ENCODE measurements at regions not wholly inside any gene's neighbourhood (a gene's known extent, or its start where the extent isn't known, plus 50 kb on each side); places are given as distances from the start of the nearest gene placed in this dataset.
"Not testable (repeated sequence)": the region's sequence is repeated elsewhere in the genome, so short reads cannot be mapped to it uniquely, and the experiment has no call there.

DNA sequence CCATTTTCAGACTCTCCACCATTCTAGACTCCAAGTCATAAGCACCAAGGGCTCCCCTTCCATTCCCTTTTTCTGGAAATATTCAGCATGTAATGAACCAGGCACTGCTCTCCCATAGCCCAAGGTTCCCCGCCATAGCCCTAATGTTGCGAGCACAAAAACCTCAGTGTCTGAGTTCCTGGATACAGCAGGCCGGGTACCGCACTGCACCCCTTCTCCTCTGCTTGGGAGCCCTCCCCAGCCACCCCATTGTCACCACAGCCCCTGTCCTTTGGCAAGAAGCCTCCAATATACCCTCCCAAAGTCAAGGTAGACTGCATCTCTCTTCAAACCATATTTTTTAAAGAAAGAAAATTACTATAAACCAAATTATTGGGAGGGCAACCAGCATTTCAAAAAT is 1341.1 kb downstream of the BRD1 start:
- H3K9me3 ChIP-seq (ENCODE audit: low read depth): no peaks in the 10 kb centered on the region
- H3K27ac ChIP-seq: no peak overlapping the region
- no peak overlapping the region for H3K4me3 ChIP-seq
- H3K36me3 ChIP-seq: no peaks in the 10 kb centered on the region
- H3K4me1 ChIP-seq (ENCODE audit: low read depth): no peaks in the 10 kb centered on the region
- TF ChIP-seq, protein P1, sequence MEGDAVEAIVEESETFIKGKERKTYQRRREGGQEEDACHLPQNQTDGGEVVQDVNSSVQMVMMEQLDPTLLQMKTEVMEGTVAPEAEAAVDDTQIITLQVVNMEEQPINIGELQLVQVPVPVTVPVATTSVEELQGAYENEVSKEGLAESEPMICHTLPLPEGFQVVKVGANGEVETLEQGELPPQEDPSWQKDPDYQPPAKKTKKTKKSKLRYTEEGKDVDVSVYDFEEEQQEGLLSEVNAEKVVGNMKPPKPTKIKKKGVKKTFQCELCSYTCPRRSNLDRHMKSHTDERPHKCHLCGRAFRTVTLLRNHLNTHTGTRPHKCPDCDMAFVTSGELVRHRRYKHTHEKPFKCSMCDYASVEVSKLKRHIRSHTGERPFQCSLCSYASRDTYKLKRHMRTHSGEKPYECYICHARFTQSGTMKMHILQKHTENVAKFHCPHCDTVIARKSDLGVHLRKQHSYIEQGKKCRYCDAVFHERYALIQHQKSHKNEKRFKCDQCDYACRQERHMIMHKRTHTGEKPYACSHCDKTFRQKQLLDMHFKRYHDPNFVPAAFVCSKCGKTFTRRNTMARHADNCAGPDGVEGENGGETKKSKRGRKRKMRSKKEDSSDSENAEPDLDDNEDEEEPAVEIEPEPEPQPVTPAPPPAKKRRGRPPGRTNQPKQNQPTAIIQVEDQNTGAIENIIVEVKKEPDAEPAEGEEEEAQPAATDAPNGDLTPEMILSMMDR (IDR thresholded peaks at IDR 0.05; ENCODE audit: low read depth, low read length): no peak
- H3K27me3 ChIP-seq: peaks cover 52% of the 10 kb centered on the region
- DNase-seq (ENCODE audit: low read depth in 1 of 2, low spot score in 1 of 2): no peak

DNA sequence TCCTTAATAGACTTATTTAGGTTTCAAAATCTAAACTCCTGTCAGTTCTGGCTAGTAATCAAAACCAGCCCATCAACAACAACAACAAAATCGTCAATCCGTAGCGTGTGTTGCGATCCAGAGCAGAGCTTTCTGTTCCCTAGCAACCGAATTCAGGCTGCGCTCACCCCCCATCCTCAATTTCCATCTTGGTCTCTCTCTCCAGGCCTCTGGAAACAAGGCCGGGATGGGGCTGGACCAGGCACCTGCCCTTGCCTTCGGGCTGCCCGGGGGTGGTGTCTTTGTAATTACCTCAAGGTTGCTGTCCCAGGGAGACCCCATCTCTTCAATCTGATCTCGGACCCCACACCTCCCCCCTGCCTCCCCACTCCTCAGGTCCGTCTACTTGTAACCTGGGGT is 1341.5 kb downstream of the BRD1 start:
- no peaks in the 10 kb centered on the region for H3K36me3 ChIP-seq
- H3K4me3 ChIP-seq: no peak overlapping the region
- no peak for DNase-seq (ENCODE audit: low read depth in 1 of 2, low spot score in 1 of 2)
- H3K4me1 ChIP-seq (ENCODE audit: low read depth): no peaks in the 10 kb centered on the region
- TF ChIP-seq, protein P1 (IDR thresholded peaks at IDR 0.05; ENCODE audit: low read depth, low read length): no peak
- H3K27ac ChIP-seq: no peak overlapping the region
- peaks cover 48% of the 10 kb centered on the region for H3K27me3 ChIP-seq
- no peaks in the 10 kb centered on the region for H3K9me3 ChIP-seq (ENCODE audit: low read depth)

DNA sequence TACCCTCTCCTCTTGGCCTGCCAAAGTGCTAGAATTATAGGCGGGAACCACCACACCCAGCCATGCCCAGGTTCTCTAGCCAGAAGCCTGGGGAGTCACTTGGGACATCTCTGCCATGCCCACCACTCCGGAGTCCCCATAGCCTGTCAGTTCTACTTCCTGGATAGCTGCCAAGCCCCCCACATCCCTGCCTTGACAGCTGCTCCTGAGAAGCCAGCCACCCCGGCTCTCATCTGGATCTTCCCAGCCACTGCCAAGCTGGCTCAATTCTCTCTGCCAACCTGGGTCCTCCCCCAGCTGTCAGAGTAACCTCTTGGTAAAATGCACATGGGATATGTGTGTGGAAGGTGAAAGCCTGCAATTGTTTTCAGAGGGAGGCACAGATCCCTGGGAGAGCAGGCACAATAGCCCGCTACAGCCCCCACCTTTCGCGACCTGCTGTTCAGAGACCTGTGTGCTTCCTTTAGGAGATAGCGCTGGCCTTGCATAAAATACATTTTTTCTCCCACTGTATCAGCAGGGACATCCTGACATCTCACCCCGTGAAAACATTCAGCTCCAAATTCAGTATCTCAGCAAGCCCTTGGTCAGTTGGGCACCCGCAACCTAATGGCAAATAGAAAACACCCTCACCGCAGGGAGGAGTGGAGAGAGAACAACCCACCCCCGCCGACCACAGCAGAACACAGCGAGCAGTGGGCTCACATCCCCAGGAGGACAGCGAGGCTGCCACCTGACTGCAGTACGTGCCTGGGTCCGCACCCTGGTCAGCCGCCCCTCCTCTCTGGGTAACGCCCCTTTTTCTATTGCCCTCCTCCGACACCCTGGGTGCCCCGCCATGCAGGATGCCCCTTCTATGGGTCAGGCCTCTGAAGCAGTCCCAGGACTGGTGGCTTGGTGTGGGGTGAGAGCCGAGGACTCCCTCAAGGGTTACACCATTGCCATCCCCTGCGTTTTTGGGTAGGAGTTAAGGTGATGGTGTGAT is 1342.2 kb downstream of the BRD1 start:
- TF ChIP-seq, protein P1 (IDR thresholded peaks at IDR 0.05; ENCODE audit: low read depth, low read length): no peak
- Histone ChIP-seq H3K4me3 (no peak overlapping the region), H3K9me3 (ENCODE audit: low read depth) (no peaks in the 10 kb centered on the region), H3K27ac (no peak overlapping the region), H3K27me3 (peaks cover 41% of the 10 kb centered on the region), H3K36me3 (no peaks in the 10 kb centered on the region), H3K4me1 (ENCODE audit: low read depth) (no peaks in the 10 kb centered on the region)
- no peak for DNase-seq (ENCODE audit: low read depth in 1 of 2, low spot score in 1 of 2)

DNA sequence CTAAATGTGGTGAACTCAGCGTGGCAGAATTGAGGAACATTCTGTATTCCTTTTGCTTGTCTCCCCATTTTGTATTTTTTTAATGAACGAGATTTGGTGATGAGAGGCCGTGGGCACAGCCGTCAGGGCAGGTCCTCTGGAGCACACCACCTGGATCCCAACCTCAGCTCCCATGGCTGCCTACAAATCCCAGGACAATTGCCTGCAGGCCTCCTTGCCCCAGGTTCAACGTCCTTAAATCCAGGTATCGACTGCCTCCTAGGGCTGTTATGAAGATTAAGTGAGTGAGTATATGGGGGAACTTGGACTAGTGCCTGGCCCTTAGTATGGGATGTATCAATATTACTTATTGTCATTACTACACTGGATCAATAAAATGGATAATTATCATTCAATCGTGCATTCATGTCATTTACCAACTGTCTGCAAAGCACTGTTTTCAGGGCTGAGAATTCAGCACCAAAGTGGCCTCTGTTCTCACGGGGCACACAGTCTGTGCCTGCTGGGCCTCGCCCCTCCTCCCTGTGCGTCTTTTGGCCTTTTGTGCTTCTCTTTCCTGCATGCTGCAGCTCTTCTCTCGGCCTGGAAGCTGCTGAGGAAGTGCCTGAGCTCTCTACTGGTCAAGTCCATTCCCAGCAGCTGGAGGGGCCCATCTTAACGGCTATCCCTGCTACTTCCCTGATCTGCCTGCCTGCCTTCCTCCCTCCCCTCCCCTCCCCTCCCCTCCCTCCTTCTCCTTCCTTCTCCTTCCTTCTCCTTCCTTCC is 1343.7 kb downstream of the BRD1 start:
- DNase-seq (ENCODE audit: low read depth in 1 of 2, low spot score in 1 of 2): no peak
- H3K9me3 ChIP-seq (ENCODE audit: low read depth): no peaks in the 10 kb centered on the region
- H3K36me3 ChIP-seq: no peaks in the 10 kb centered on the region
- H3K27me3 ChIP-seq: peaks cover 30% of the 10 kb centered on the region
- TF ChIP-seq, protein P1 (IDR thresholded peaks at IDR 0.05; ENCODE audit: low read depth, low read length): no peak
- H3K27ac ChIP-seq: no peak overlapping the region
- no peak overlapping the region for H3K4me3 ChIP-seq
- no peaks in the 10 kb centered on the region for H3K4me1 ChIP-seq (ENCODE audit: low read depth)

DNA sequence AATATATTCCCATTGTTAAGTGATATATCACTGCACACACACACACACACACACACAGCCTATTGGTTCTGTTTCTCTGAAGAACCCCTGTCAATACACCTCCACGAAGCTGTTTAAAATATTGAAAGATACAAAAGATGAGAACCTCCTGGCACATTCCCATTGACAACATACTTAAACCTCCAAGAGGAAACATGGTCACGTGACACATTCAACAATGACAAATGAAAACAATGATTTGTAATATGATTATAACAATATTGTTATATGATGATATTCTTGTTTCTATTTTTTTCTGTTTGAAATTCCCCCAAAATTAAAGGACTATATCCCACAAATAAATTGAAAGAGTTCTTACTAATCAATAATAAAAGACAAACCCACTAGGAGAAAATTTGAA is 1344.9 kb downstream of the BRD1 start:
- Histone ChIP-seq H3K36me3 (no peaks in the 10 kb centered on the region), H3K27ac (no peak overlapping the region), H3K4me3 (no peak overlapping the region), H3K27me3 (peaks cover 20% of the 10 kb centered on the region), H3K4me1 (ENCODE audit: low read depth) (no peaks in the 10 kb centered on the region), H3K9me3 (ENCODE audit: low read depth) (no peaks in the 10 kb centered on the region)
- TF ChIP-seq, protein P1 (IDR thresholded peaks at IDR 0.05; ENCODE audit: low read depth, low read length): no peak
- DNase-seq (ENCODE audit: low read depth in 1 of 2, low spot score in 1 of 2): no peak

DNA sequence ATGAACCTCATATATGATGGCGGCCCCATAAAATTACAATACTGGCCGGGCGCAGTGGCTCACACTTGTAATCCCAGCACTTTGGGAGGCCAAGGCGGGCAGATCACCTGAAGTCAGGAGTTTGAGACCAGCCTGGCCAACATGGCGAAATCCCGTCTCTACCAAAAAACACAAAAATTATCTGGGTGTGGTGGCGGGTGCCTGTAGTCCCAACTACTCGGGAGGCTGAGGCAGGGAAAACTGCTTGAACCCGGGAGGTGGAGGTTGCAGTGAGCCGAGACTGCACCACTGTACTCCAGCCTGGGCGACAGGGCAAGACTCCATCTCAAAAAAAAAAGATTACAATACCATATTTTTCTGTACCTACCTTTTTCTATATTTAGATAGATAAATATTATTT is 1345.5 kb downstream of the BRD1 start:
- not testable (repeated sequence) for H3K36me3 ChIP-seq; H3K27ac ChIP-seq; H3K4me1 ChIP-seq (ENCODE audit: low read depth); DNase-seq (ENCODE audit: low read depth in 1 of 2, low spot score in 1 of 2); H3K4me3 ChIP-seq; H3K9me3 ChIP-seq (ENCODE audit: low read depth)
- peaks cover 15% of the 10 kb centered on the region for H3K27me3 ChIP-seq
